GM18951 (cell line): ENCODE measurements at regions not wholly inside any gene's neighbourhood (a gene's known extent, or its start where the extent isn't known, plus 50 kb on each side); places are given as distances from the start of the nearest gene placed in this dataset.
"Not testable (repeated sequence)": the region's sequence is repeated elsewhere in the genome, so short reads cannot be mapped to it uniquely, and the experiment has no call there.

ENCODE experiments used
- POLR2A ChIP-seq: IDR thresholded peaks from 4 replicates; pipeline ENCODE4 v1.6.1; 2011; ENCODE audit warnings: mild to moderate bottlenecking; ENCODE audit not compliant: insufficient read length, insufficient read depth; ENCODE audit errors: extremely low read depth
- in situ Hi-C: fragments of 300-500 bp; cut with MboI; formaldehyde crosslinking; loops from one replicate; pipeline ENCODE4 v1.12.0; 2022; ENCODE audit warnings: low sequenced_read_pairs, mixed read lengths, inconsistent platforms; ENCODE audit not compliant: unreplicated experiment

GRCh38 chr1:78715181-78715661 lies 65.6 kb downstream of the IFI44 start:
- no peak for TF ChIP-seq POLR2A
- in situ Hi-C loops, result no loop called here

- in situ Hi-C loops, result no loop called here
Observed at GRCh38 chr1:78716186-78716585, 66.6 kb downstream of the IFI44 start.

GRCh38 chr1:78718566-78718965 lies 68.9 kb downstream of the IFI44 start:
- in situ Hi-C loops, result no loop called here
- TF ChIP-seq POLR2A, result no peak

More at GRCh38 chr1:78716186-78716585, 66.6 kb downstream of the IFI44 start:
- no peak for TF ChIP-seq POLR2A

GRCh38 chr1:78721136-78721535 lies 71.5 kb downstream of the IFI44 start:
- in situ Hi-C loops, result no loop called here
- no peak for TF ChIP-seq POLR2A

- TF ChIP-seq POLR2A, result no peak
- in situ Hi-C loops, result no loop called here
Observed at GRCh38 chr1:78722105-78722504, 72.5 kb downstream of the IFI44 start.

DNA sequence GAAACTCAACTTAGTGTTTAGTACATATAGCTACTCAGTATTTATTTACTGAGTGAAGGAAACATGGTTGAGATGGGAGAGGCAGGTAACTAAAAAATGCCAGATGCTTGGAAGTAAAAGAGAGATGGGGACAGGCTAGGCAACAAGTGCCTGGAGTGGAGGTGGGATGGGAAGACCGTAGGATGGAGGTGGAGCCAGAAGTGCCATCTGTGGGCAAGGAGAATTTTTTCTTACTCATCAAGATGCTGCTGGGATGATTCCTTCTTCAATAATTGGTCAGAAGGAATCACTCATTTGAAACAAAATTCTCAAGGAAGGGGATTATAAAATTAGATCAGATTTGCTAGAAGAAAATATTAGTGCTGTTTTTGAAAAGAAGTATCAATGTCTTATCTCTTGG lies 72.9 kb downstream of the IFI44 start:
- in situ Hi-C loops, result no loop called here

DNA sequence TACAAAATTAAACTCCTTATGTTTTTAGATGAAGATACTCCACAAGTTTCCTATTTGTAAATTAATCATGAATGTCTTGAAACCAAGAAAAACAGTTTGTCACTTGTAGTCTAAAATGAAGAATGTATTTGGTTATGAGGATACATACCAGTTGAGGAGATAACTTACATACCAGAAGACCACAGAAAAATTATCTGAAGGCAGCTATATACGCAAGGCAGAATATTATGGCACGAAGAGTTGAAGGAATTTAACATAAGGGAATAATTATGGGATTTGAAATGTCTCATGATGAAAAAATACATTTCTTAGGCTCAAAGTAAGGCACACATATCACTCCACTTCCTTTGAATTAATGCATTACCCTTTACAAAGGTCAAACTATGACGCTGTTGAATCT lies 73.3 kb downstream of the IFI44 start:
- in situ Hi-C loops, result no loop called here
- no peak for TF ChIP-seq POLR2A

More for the DNA sequence above, 72.9 kb downstream of the IFI44 start:
- no peak for TF ChIP-seq POLR2A

GRCh38 chr1:78726686-78727085 lies 77.1 kb downstream of the IFI44 start:
- no peak for TF ChIP-seq POLR2A
- in situ Hi-C loops, result no loop called here

- in situ Hi-C loops, result no loop called here
- TF ChIP-seq POLR2A, result no peak
Observed at GRCh38 chr1:78728359-78728758, 78.7 kb downstream of the IFI44 start.

DNA sequence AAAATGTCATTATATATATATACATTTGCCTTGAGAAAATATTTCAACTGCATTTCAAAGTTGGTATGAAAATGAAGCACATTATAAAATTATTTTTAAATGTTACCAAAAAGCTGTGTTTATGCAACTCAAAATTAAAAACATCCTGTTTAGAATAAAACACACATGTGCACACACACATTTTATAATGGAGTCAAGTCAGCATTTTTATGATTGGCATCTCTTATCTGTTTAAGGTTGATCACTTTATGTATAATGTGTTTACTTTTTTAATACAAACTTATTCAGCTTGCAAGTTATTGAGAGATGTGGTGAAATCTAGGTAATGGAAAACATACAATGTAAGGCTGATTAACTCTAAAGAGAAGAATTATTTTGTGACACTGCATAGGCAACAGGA lies 80.4 kb downstream of the IFI44 start:
- in situ Hi-C loops, result no loop called here
- no peak for TF ChIP-seq POLR2A

DNA sequence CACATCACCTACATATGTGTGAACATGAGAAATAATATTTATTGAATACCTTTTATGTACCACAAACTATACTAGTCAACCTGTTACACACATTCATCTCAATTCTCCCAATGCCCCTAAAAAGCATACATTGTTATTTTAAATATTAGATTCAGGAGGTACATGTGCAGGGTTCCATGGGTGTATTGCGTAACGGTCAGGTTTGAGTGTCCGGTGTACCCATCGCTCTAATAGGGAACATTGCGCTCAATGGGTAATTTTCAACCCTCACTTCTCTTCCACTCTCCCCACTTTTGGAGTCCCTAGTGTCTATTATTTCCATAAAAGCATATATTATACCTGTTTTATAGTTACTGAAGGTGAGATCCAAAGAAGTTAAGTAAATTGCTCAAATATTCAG lies 82.0 kb downstream of the IFI44 start:
- in situ Hi-C loops, result no loop called here
- TF ChIP-seq POLR2A, result no peak

DNA sequence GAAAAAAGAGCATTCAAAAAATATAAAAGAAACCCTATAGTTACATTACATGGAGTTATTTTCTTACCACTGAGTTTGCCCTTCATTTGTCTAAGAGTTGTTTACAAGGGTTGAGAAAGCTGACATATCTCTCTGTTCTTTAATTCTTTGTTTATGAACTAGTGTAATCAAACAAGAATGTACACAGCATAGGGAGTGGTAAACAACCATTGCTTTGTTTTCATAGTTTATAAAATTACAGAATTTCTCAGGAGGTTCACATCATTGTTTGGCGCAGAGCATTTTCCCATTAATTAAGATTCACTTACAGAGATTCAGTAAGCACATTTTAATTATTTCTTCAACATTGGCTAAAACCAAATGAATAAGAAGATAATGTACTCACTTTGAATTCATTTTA lies 87.6 kb downstream of the IFI44 start:
- TF ChIP-seq POLR2A, result no peak
- in situ Hi-C loops, result no loop called here

GRCh38 chr1:78743626-78744025 lies 94.0 kb downstream of the IFI44 start:
- in situ Hi-C loops, result no loop called here
- no peak for TF ChIP-seq POLR2A

DNA sequence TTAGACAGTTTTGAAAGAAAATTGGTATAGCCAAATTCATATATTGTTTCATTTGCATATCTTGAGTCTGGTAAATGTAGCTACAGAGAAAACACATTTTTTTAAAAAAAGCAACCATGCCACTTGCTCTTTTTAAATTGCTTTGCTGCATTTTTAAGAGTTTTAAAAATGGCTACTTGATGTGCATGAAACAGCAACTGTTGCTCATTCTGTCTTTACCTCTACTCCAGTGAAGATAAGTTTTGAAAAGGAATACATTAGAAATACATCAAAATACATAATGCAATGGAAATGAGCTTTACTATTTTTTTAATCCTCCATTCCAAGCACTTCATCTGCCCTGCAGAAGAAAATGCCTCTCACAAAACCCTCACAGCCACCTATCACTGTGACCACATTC lies 95.5 kb downstream of the IFI44 start:
- in situ Hi-C loops, result no loop called here
- no peak for TF ChIP-seq POLR2A

DNA sequence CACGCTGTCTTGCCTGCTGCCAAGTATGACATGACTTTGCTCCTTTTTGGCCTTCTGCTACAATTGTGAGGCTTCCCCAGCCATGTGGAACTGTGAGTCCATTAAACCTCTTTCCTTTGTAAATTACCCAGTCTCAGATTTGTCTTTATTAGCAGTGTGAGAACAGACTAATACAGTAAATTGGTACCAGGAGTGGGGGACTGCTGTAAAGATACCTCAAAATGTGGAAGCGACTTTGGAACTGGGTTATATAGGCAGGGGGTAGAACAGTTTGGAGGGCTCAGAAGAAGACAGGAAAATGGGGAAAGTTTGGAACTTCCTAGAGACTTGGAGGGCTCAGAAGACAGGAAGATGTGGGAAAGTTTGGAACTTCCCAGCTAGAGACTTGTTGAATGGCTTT lies 104.0 kb downstream of the IFI44 start:
- in situ Hi-C loops, result not testable (repeated sequence)
